GM23338 (cell line): ENCODE measurements at regions not wholly inside any gene's neighbourhood (a gene's known extent, or its start where the extent isn't known, plus 50 kb on each side); places are given as distances from the start of the nearest gene placed in this dataset.

Experiments used
- ATAC-seq: fragments of 200-7000 bp; cut with Tn5 transposase; 3 replicates; pipeline ENCODE4 v1.9.1; 2020
- DNase-seq: peaks from one replicate; pipeline ENCODE4 v3.0.0-alpha.2; 2015; ENCODE audit warnings: low spot score
- H2AFZ ChIP-seq: fragments of 200-600 bp; sonication (generic); 2 replicates; pipeline ENCODE4 v1.8.0; 2016; ENCODE audit warnings: antibody characterized with exemption, mild to moderate bottlenecking, moderate library complexity
- H3F3A ChIP-seq: fragments of 200-600 bp; sonication (generic); replicated peaks from 2 replicates; pipeline ENCODE4 v1.8.0; 2017; ENCODE audit warnings: antibody characterized with exemption, mixed run types, low read depth
- H3K27ac ChIP-seq: fragments of 200-600 bp; sonication (generic); 2 replicates; pipeline ENCODE4 v1.6.1; 2016; ENCODE audit warnings: low read depth
- H3K27me3 ChIP-seq: fragments of 200-600 bp; sonication (generic); 2 replicates; pipeline ENCODE4 v1.8.0; 2016; ENCODE audit warnings: mild to moderate bottlenecking, mixed run types, moderate library complexity; ENCODE audit not compliant: insufficient read depth
- H3K36me3 ChIP-seq: fragments of 200-600 bp; sonication (generic); 2 replicates; pipeline ENCODE4 v1.8.0; 2016; ENCODE audit warnings: mild to moderate bottlenecking; ENCODE audit not compliant: insufficient read depth
- H3K4me1 ChIP-seq: fragments of 200-600 bp; sonication (generic); 2 replicates; pipeline ENCODE4 v1.8.0; 2016; ENCODE audit warnings: mild to moderate bottlenecking, moderate library complexity; ENCODE audit not compliant: insufficient read depth
- H3K4me2 ChIP-seq: fragments of 200-600 bp; sonication (generic); 2 replicates; pipeline ENCODE4 v1.7.1; 2017; ENCODE audit warnings: mixed run types
- H3K4me3 ChIP-seq: fragments of 200-600 bp; sonication (generic); 2 replicates; pipeline ENCODE4 v1.6.1; 2016; ENCODE audit warnings: mixed run types
- H3K79me2 ChIP-seq: fragments of 200-600 bp; sonication (generic); replicated peaks from 2 replicates; pipeline ENCODE4 v1.8.0; 2017; ENCODE audit warnings: mild to moderate bottlenecking; ENCODE audit not compliant: insufficient read depth
- H3K9me2 ChIP-seq: fragments of 200-600 bp; sonication (generic); 2 replicates; pipeline ENCODE4 v1.8.0; 2017; ENCODE audit not compliant: insufficient read depth
- H4K20me1 ChIP-seq: fragments of 200-600 bp; sonication (generic); replicated peaks from 2 replicates; pipeline ENCODE4 v1.8.0; 2017; ENCODE audit warnings: mild to moderate bottlenecking; ENCODE audit not compliant: insufficient read depth
- H3K27ac Mint-ChIP-seq: 2 replicates; pipeline ENCODE4 v1.8.0; 2020; ENCODE audit warnings: inconsistent platforms, mild to moderate bottlenecking, moderate library complexity, mixed read lengths
- H3K27me3 Mint-ChIP-seq: 3 replicates; pipeline ENCODE4 v1.8.0; 2022; ENCODE audit warnings: low read depth, mild to moderate bottlenecking, moderate library complexity, mixed read lengths, inconsistent platforms; ENCODE audit not compliant: insufficient read depth, poor library complexity
- H3K36me3 Mint-ChIP-seq: 3 replicates; pipeline ENCODE4 v1.8.0; 2021; ENCODE audit warnings: low read depth, mild to moderate bottlenecking, inconsistent platforms, moderate library complexity, mixed read lengths
- H3K4me1 Mint-ChIP-seq: 3 replicates; pipeline ENCODE4 v1.8.0; 2020; ENCODE audit warnings: mild to moderate bottlenecking, inconsistent platforms, mixed read lengths
- H3K4me3 Mint-ChIP-seq: 3 replicates; pipeline ENCODE4 v1.8.0; 2021; ENCODE audit warnings: moderate library complexity, mild to moderate bottlenecking, inconsistent platforms, mixed read lengths
- H3K9me3 Mint-ChIP-seq: 3 replicates; pipeline ENCODE4 v1.8.0; 2020; ENCODE audit warnings: moderate library complexity, mild to moderate bottlenecking, inconsistent platforms, mixed read lengths
- CREB1 ChIP-seq: fragments of 250-450 bp; sonication (Bioruptor Pico); IDR thresholded peaks from 2 replicates; pipeline ENCODE4 v1.5.0; 2020; ENCODE audit warnings: low read depth, mild to moderate bottlenecking, moderate library complexity
- ETS1 ChIP-seq: IDR thresholded peaks from 2 replicates; pipeline ENCODE4 v1.6.1; 2016; ENCODE audit warnings: antibody characterized with exemption
- EZH2 ChIP-seq: fragments of 200-600 bp; sonication (generic); IDR thresholded peaks from one replicate; pipeline ENCODE4 v1.8.0; 2017; ENCODE audit warnings: antibody characterized with exemption, mild to moderate bottlenecking, low read depth; ENCODE audit not compliant: unreplicated experiment
- EZH2phosphoT487 ChIP-seq: fragments of 200-600 bp; sonication (generic); IDR thresholded peaks from one replicate; pipeline ENCODE4 v1.8.1; 2018; ENCODE audit warnings: antibody characterized with exemption; ENCODE audit not compliant: unreplicated experiment
- JUNB ChIP-seq: IDR thresholded peaks from one replicate; pipeline ENCODE4 v1.6.1; 2016; ENCODE audit warnings: antibody characterized with exemption; ENCODE audit not compliant: unreplicated experiment
- NANOG ChIP-seq: IDR thresholded peaks from 2 replicates; pipeline ENCODE4 v1.6.1; 2016; ENCODE audit warnings: antibody characterized with exemption, borderline replicate concordance
- POLR2AphosphoS5 ChIP-seq: IDR thresholded peaks from 2 replicates; pipeline ENCODE4 v1.6.1; 2016; ENCODE audit warnings: antibody characterized with exemption, low read depth
- REST ChIP-seq: IDR thresholded peaks from one replicate; pipeline ENCODE4 v1.6.1; 2018; ENCODE audit warnings: antibody characterized with exemption; ENCODE audit not compliant: unreplicated experiment
- STAT1 ChIP-seq: IDR thresholded peaks from one replicate; pipeline ENCODE4 v1.6.1; 2016; ENCODE audit warnings: antibody characterized with exemption; ENCODE audit not compliant: unreplicated experiment
- ZNF114 ChIP-seq: fragments of 250-450 bp; sonication (Bioruptor Pico); IDR thresholded peaks from 2 replicates; pipeline ENCODE4 v1.5.0; 2020; ENCODE audit warnings: mild to moderate bottlenecking, moderate library complexity
- ZNF331 ChIP-seq: fragments of 250-450 bp; sonication (Bioruptor Pico); IDR thresholded peaks from 2 replicates; pipeline ENCODE4 v1.5.0; 2020; ENCODE audit warnings: low read depth, mild to moderate bottlenecking, moderate library complexity
- ZNF462 ChIP-seq: fragments of 250-450 bp; sonication (Bioruptor Pico); IDR thresholded peaks from 2 replicates; pipeline ENCODE4 v1.5.0; 2020; ENCODE audit warnings: mild to moderate bottlenecking, moderate library complexity
- TF ChIP-seq, protein P1 (sequence below), 2 experiments: fragments of 200-600 bp in 1 of 2; sonication (generic) in 1 of 2; conservative IDR thresholded peaks; 2 replicates each; pipeline versions ENCODE4 v1.5.1 to v1.6.1; 2016 to 2017; ENCODE audit warnings: antibody characterized with exemption in 2 of 2, low read depth in 2 of 2, mild to moderate bottlenecking in 2 of 2, moderate library complexity in 1 of 2

DNA sequence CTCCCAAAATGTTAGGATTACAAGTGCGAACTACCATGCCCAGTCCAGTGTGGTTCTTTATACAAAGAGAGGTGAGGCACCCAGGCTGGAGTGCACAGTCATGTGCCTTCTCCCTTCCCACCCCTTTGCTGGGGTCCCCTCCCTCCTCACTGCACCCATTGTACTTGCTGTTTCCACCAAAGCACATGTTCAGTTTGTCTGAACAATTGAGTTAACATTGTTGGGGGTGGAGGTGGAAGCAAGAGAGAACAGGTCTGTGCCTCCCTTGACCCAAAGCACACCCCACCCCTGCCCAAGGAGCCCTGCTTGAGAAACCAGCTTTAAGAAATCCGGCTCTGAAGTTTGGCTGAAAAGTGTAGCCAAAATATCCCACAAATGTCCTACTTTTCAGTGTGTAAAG lies 142.3 kb upstream of the CDH5 start:
- H3K4me3 Mint-ChIP-seq, result no peak overlapping the region
- Histone ChIP-seq H4K20me1 (no peaks in the 10 kb centered on the region), H3K4me2 (no peak overlapping the region), H3K4me1 (no peaks in the 10 kb centered on the region), H3K27ac (no peak overlapping the region), H3K27me3 (no peaks in the 10 kb centered on the region), H3K36me3 (no peaks in the 10 kb centered on the region), H3K79me2 (no peaks in the 10 kb centered on the region), H2AFZ (no peak overlapping the region), H3K9me2 (no peaks in the 10 kb centered on the region), H3K4me3 (no peak overlapping the region), H3F3A (no peaks in the 10 kb centered on the region)
- no peaks in the 10 kb centered on the region for H3K9me3 Mint-ChIP-seq
- DNase-seq (no peak), ATAC-seq (no peak)
- TF ChIP-seq CREB1, result no peak
- no peak for TF ChIP-seq JUNB
- TF ChIP-seq ZNF331 (CRISPR knock-in tag), result no peak
- no peak for TF ChIP-seq ZNF462 (CRISPR knock-in tag)
- TF ChIP-seq ZNF114, result no peak
- TF ChIP-seq REST, result no peak
- TF ChIP-seq POLR2AphosphoS5, result no peak
- TF ChIP-seq EZH2phosphoT487, result no peak
- TF ChIP-seq EZH2, result no peak
- TF ChIP-seq, protein P1, sequence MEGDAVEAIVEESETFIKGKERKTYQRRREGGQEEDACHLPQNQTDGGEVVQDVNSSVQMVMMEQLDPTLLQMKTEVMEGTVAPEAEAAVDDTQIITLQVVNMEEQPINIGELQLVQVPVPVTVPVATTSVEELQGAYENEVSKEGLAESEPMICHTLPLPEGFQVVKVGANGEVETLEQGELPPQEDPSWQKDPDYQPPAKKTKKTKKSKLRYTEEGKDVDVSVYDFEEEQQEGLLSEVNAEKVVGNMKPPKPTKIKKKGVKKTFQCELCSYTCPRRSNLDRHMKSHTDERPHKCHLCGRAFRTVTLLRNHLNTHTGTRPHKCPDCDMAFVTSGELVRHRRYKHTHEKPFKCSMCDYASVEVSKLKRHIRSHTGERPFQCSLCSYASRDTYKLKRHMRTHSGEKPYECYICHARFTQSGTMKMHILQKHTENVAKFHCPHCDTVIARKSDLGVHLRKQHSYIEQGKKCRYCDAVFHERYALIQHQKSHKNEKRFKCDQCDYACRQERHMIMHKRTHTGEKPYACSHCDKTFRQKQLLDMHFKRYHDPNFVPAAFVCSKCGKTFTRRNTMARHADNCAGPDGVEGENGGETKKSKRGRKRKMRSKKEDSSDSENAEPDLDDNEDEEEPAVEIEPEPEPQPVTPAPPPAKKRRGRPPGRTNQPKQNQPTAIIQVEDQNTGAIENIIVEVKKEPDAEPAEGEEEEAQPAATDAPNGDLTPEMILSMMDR (conservative IDR thresholded peaks at IDR 0.05; ENCODE audit: low read depth in 2 of 2), result no peak
- TF ChIP-seq ETS1, result no peak
- no peak for TF ChIP-seq NANOG
- TF ChIP-seq STAT1, result no peak
- H3K27ac Mint-ChIP-seq, result no peak overlapping the region
- H3K4me1 Mint-ChIP-seq, result no peaks in the 10 kb centered on the region; the same call in 2 of the 3 replicates
- H3K27me3 Mint-ChIP-seq, result peaks cover 3% of the 10 kb centered on the region
- H3K36me3 Mint-ChIP-seq, result no peaks in the 10 kb centered on the region
